PC-9 (cell line): ENCODE measurements at regions not wholly inside any gene's neighbourhood (a gene's known extent, or its start where the extent isn't known, plus 50 kb on each side); places are given as distances from the start of the nearest gene placed in this dataset.

Experiments
- CTCF ChIP-seq: fragments of 200-600 bp; sonication (generic); conservative IDR thresholded peaks from 2 replicates; pipeline ENCODE4 v1.6.1; 2017; ENCODE audit warnings: mixed run types, antibody characterized with exemption, mild to moderate bottlenecking, moderate library complexity
- EZH2 ChIP-seq: fragments of 200-600 bp; sonication (generic); IDR thresholded peaks from 2 replicates; pipeline ENCODE4 v1.8.0; 2017; ENCODE audit warnings: antibody characterized with exemption, low read depth

- TF ChIP-seq CTCF (no peak), EZH2 (no peak)
Measured at GRCh38 chr16:64184156-64184555, 937.7 kb downstream of the CDH11 start.
